GM21423 (cell line): ENCODE measurements at regions not wholly inside any gene's neighbourhood (a gene's known extent, or its start where the extent isn't known, plus 50 kb on each side); places are given as distances from the start of the nearest gene placed in this dataset.
"Not testable (repeated sequence)": the region's sequence is repeated elsewhere in the genome, so short reads cannot be mapped to it uniquely, and the experiment has no call there.

Experiments
- ATAC-seq: cut with Tn5 transposase; IDR thresholded peaks from one replicate; pipeline ENCODE4 v1.9.1; 2021; ENCODE audit warnings: mild to moderate bottlenecking, moderate library complexity; ENCODE audit not compliant: unreplicated experiment

DNA sequence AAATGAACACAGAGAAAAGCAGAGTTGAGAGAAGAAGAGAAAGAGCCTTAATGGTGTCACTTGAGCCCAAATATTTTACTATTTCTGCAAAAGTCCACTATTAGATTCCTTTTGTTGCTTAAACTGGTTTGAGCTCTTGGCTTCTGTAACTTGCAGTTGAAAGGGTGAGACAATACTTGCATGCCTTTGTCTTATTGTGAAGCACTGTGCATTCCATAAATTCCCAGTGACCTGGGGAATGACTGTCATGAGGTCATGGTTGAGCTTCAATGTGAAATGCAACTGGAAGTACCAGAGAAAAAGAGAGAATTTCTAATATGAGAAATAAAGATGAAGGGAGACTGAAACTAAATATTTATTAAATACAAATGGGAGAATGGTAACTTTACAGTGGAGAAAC is 310.9 kb downstream of the TDRD3 start:
- no peak for ATAC-seq

DNA sequence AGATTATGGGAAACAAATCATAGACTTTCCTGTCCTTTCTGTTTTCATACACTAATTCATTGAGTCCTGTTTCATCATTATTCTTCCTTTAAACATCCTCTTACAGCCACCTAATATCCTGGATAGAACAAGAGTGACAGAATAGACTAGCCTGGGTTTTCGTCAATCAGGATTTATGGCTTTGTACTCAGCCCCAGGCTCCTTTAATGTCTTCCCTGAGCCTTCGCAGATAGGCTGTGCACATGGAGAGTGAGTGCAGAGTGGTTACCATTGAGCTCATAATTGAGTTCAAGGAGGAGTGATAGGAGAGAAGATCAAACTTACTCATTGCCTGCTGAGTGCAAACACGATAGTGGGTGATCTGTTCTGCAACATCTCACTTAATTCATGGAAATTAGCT is 304.9 kb downstream of the TDRD3 start:
- no peak for ATAC-seq

DNA sequence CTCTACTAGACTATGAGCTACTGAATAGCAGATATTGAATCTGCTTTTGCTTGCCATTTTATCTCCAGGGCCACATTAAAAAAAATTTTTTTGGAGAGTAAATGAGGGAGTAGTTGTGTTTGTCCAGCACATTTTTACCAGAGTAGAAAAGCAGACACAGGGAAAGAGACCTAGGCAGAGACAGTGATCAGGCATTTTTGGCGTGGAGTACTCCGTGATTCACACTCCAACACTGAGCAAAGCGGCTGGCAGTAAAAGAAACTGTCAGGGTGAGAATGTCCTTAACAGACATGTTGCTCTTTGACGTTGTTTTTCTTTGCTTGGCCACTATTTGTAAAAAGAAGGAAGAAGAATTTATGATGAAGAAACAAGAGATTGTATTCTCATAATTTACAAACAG is 304.0 kb downstream of the TDRD3 start:
- ATAC-seq = no peak

DNA sequence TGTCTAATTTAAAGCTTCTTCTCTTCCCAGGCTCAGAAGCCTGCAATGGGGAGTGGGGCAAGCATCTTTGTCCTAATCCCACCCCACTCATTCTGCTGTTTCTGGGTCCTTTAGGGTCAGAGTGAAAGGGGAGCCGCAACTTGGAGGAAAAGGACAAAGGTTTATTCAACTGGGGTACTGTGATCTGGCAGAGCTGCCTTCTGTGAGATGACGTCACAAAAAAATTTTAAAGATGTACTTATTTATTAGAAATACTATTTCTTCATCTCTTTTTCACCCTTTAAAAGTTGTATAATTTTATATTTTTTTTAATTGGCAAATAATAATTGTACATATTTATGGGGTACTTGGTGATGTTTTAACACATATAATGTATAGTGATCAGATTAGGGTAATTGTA is 302.6 kb downstream of the TDRD3 start:
- ATAC-seq = no peak

DNA sequence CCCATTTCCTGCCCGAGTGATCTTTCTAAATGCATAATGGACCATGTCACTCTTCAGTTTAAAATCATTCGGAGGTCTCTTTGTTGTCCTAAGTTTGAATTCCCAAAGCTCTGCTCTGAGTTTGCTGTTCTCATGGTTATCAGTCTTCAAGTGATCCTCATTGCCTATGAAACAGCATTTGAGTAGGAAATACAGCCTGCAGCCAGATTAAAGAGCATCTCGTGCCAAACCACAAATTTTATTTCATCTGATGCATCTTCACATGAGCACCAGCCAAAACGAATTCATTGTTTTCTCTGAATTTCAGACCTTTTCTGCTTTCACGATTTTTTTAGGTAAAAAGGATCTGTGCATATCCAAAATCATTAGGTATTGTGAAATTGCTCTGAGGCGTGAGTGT is 299.6 kb downstream of the TDRD3 start:
- no peak for ATAC-seq

DNA sequence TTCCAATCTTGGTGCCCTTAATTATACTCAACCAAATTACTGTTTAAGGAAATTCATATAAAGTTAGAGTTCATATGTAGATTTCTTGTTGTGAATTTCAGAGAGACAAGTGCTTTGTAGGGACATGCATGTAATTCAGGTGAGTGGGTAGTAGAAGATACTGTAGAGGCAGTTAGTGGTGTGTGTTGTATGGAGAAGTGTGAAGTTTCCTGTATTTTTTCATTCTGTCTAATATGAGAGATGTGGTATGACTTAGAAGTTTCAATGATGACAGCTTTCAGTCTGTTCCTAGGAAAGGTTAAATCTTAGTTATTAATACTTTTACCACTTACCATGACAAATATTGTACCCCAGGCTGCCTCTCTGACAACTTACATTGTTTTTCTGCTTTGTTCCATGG is 294.2 kb downstream of the TDRD3 start:
- ATAC-seq = no peak

DNA sequence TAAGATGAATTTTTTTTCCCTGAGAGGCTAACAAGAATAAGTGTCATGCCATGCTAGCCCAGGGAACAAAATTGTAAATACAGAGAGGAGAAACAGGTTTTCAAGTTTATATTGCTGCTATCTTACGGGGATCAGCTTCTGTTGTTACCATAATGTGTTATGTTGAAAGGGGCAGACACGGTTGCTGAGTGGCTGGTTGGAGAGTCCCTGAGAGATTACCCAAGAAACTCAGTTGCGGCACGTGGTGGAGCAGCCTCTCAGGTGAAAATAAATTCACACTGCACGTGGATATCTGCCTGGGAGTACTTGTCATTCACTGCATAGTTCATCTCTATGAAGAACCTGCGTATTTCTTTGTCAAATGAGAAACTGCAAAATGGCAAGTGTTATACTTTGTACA is 293.6 kb downstream of the TDRD3 start:
- ATAC-seq = no peak

DNA sequence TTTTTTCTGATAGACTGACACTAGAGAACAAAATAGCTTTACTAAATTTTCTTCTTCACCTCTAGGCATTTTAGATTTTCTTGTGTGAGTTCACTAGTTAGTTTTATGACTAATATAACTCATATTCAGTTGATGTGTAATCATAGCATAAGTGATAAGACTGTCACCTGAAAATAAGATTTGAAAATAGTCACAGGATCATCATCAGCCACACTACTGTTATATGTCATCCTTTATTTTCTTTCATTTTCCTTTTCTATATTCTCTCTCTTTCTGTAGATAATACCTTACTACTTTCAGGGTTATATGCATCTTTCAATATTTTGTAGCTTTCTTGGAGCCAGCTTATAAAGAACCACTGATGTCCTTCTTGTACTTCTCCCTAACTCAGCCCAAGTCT is 292.6 kb downstream of the TDRD3 start:
- ATAC-seq = no peak

DNA sequence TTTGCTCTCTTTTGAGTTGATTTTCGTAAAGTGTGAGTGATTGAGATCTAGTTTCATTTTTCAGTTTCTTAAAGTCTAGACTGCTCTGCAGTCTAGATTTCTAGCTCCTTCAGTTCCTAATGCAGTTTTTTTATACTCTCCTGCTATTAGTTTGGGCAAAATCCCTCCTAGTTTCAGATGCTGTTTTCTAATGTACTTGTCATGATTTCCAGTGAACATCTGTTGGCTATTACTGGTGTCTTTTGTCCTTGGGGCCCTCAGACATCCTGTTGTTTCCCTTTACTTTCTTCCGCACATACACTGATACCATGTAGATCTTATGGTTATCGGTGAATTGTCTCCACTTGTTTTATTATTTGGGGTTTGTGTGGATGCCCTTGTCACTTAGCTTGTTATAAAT is 292.1 kb downstream of the TDRD3 start:
- no peak for ATAC-seq

DNA sequence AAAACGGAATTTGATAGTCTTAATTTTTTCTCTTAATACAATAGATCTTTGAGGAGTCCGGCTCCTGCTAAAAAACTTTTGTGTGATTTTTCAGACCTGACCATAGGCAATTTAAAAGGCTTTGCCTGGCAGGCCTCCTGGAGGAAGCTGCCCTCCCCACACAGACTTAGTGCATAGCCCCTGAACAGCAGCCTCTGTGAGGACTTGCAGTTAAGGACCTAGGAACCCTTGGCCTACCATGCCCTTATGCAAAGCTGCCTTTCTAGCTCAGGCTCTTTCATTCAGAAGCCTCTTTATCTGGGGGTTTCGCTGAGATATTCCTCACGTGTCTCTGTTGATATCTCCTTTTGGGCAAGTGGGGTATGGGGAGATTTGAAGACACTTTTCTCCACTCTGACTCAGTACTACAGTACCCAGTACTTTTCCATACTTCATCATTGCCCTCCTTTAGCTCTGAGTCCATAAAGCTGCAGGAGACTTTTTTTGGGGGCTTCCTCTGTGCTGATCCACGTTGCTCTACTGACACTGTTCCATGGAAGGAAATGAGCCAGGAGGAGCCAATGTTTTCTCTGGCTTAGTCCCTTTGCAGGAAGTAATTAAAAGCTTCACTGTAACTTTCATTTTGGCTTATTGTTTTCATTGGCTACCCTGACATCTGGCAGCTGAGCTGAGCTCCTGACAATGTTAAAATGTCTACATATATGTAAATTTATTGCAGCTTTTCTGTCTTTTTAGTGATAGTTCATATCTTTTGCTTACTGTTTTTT is 283.1 kb downstream of the TDRD3 start:
- ATAC-seq = no peak

DNA sequence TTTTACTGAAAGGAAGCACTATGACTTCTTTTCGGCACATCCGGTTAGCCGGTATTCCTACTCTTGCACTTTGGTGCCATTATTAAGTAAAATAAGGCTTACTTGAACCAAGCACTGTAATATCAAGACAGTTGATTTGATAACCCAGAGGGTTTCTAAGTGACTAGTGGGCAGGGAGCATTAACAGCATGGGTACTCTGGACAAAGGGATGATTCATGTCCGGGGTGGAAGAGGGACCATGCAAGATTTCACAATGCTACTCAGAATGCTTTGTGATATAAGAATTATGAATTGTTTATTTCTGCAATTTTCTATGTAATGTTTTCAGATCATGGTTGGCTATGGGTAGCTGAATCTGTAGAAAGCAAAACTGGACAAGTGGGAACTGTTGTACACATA is 282.1 kb downstream of the TDRD3 start:
- ATAC-seq = no peak

DNA sequence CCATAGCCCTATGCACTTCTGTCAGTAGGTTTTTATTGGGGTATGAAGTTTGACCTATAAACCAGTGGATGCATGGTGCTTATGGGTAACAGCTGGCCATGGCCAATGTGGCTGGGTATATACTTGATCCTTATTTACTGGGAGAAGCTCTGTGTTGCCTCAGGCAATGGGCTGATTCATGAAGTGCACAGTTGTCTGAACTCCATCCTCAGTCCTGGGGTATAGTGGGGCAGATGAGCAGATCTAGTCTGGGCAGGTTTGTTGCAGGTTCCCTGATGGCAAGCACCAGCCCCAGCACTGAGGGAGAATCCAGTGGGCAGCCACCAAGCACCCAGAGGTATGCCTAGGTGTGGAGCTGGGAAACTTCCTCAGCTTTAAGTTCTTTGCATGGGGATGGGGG is 274.4 kb downstream of the TDRD3 start:
- no peak for ATAC-seq

DNA sequence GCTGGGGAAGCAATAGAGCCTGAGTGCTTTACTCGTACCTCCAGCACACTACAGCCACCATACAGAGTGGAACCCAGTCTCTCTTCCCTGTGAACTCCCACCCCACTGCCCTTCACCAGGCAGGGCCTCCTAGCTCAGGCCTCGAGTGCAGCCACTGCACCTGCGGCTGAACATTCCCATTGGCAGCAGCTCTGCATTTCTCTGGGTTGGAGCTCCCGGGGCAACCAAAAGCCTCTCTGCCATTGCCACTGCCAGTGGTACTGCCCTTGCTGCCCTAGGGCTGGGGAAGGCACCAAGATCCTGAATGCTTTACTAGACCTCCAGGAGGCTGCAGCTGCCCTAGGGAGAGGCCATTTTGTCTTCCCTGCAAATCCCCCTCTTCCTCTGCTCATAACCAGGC is 266.8 kb downstream of the TDRD3 start:
- ATAC-seq = no peak

DNA sequence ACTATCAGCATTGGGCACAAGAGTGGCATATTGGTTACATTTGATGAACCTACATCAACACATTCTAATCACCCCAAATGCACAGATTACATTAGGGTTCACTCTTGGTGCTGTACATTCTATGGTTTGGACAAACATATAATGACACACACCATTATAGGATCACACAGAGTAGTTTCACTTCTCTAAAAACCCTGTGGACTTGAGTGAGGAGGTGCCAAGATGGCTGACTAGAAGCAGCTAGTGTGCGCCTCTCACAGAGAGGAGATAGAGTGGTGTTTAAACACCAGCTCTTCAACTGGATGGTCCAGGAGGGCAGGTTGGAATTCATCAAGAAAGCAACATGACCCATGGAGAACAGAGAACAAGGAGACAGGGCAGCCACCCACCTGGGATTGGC is 265.6 kb downstream of the TDRD3 start:
- no peak for ATAC-seq

DNA sequence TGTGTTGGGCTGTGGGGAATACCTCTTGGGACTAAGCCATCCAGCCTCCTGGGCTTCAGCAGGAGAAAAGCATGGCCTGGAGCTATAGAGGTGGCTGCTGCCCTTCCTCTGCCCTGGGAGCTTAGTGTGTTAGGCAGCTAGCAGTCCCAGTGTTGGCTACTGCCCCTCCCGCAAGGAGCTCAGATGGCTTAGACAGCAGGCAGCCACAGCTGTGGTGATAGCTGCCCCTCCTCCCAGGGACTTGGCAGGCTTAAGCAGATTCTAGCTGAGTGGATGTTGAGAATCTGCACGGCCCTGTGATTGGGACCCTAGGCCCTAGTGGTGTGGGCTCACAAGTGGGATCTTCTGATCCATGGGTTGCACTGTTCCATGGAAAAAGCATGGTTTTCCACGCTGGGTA is 264.5 kb downstream of the TDRD3 start:
- no peak for ATAC-seq

DNA sequence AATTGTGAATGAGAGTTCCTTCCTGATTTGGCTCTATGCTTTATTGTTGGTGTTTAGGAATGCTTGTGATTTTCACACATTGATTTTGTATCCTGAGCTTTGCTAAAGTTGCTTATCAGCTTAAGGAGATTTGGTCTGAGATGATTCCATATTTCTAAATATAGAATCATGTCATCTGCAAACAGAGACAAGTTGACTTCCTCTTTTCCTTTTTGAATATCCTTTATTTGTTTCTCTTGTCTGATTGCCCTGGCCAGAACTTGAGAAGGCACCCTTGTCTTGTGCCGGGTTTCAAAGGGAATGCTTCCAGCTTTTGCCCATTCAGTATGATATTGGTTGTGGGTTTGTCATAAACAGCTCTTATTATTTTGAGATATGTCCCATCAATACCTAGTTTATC is 260.6 kb downstream of the TDRD3 start:
- ATAC-seq = not testable (repeated sequence)

DNA sequence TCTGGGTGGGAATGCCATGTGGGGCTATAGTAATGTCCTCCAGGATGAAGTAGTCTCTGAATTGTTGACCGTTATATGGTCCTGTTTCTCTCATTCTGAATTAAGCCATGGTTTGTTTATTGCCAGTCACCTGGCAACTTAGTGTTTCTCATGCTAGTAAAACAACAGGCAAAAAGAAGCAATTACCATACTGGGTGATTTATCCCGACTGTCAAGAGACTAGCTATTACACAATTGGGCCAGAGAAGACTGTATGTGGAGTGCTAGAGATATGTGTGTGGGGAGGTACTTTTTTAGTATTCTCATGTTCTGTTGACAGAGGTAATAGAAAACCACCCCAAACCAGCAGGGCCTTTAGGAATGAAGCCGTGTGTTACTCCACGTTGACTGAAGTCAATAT is 258.2 kb downstream of the TDRD3 start:
- ATAC-seq = no peak

DNA sequence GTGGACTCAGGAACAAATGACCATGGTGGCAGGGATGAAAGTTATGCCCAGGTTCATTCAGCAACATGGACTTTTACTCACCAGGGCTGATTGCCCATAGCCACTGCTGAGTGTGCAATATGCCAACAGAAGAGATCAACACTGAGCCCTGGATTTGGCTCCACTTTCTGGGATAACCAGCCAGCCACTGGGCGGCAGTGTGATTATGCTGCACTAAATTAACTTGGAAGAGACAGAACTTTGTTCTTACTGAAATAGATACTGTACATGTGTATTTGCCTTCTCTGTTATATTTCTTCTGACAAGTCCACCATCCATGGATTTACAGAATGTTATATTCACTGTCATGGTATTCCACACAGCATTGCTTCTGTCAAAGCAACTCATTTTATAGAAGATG is 257.4 kb downstream of the TDRD3 start:
- ATAC-seq = no peak

DNA sequence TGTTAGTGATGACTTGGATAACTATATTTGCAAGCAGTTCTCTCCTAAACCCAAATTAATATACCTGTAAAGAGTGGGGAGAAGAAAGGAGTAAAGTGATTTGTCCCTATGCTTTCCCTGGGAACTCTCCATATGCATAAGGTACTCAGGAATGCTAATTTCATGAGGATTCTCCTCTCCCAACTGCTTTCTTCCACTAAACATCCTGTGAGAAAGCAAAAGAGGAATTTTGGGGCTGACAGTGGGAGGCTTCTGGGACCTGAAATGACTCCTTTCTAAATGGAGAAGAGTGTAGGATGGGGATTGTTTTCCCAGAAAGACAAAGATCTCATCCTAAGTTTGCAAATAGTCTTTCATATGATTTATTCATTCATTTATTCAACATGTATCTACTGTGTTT is 250.5 kb downstream of the TDRD3 start:
- ATAC-seq = no peak

DNA sequence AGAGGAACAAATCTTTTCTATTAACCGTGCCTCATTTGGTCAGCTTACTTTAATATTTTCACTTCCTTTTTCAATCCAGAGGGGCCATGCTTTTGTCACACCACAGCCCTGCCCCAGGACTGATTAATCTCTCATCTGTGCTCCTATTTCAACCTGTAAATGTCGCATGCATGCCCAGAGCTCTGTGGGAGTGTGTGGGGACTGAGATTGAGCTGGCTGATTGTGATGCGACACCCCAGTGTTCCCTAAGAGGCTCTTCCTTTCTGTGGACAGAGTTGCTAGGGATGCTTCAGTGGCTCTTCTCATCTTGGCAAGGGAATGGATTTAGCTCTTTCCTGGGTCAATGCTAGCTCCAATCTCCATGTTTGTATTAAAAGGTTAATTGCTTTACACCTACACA is 249.6 kb downstream of the TDRD3 start:
- no peak for ATAC-seq

DNA sequence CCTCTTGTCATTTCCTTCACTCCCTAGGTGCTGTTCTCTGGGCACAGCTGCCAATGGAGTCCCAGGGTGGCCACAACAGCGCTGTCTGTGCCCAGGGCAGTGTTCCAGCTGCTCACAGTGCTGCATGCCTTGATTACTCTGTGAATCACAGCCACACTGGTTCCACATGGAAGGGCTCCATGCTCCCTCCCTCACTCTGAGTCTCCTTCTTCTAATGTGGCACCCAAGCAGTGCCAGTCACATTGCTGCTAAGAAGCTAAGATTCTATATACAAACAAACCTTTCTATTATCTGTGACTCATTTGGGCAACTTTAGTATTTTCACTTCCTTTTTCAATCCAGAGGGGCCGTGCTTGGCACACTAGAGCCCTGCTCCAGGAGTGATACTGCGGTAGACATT is 248.7 kb downstream of the TDRD3 start:
- no peak for ATAC-seq

DNA sequence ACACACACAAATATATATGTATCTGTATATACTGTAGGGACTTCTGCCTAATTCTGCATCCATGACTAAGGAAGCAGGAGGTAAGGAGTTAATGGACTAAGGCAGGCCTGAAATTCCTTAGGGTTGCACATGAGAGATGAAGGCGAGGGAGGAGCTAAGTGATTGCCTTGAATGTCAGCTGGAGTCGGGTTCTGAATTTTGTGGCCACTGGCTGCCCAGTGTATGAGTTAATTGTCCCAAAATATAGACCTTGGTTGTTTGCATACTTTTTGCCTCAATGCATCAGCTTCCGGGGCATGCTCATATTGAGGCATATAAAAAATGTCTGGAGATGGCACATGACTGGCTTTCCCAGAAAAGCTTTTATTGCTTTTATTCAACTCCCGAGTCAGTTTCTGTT is 245.5 kb downstream of the TDRD3 start:
- ATAC-seq = no peak

DNA sequence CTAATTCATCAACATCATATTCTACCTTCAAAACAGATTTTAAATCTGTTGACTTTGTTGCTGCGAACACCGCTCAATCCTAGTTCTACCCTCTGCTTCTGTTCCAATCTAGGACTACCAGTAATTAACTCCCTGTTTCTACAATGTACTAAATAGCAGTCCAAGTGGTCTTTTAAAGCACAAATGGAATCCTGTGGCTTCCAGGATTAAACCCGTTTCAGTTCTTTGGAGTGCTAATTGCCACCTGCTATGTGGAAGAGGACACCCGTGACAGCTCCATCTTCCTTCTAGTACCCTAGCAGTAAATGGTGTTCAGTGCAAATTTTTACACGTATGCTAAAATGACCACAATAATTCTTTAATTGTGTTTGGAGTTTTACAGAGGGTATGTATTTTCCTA is 232.1 kb downstream of the TDRD3 start:
- no peak for ATAC-seq
